Astrocyte of the spinal cord (primary cell): ENCODE measurements at regions not wholly inside any gene's neighbourhood (a gene's known extent, or its start where the extent isn't known, plus 50 kb on each side); places are given as distances from the start of the nearest gene placed in this dataset.
A peak's percentile ranks its signal among the peaks of the same experiment; 100 is the strongest.

Experiments
- DNase-seq: peaks from one replicate; pipeline ENCODE4 v3.0.0; 2011; ENCODE audit warnings: low read depth, low spot score
- H3K4me3 ChIP-seq: 2 replicates; pipeline ENCODE4 v1.5.1; 2011; ENCODE audit warnings: low read depth, mild to moderate bottlenecking, low read length, moderate library complexity
- in situ Hi-C: cut with HindIII; loops from 2 replicates; pipeline ENCODE4 v1.10.0; 2017; ENCODE audit warnings: low sequenced_read_pairs
- TF ChIP-seq, protein P1 (sequence below): IDR thresholded peaks from 2 replicates; pipeline ENCODE4 v1.5.1; 2012; ENCODE audit warnings: low read depth, mild to moderate bottlenecking, low read length, inconsistent platforms

DNA sequence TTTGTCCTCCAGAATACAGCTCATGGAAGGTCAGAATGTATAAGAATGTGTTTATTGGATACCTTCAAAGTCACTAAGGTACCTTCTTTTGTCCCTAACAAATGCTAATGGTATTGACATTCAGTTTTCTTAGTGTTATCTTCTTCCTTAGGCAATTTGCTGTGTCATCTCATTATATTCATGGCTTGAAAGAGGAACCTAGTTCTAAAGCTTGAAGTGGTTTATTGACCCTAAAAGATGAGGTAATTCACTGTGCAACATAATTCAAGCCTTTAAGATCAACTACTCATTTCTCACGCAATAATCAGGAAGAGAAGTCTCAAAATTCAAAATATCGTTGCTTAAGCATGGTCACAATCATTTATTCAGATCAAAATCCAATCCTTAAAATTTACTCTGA is 342.7 kb upstream of the RIOK2 start:
- in situ Hi-C loops = no loop called here
- no peak for DNase-seq
- no peak overlapping the region for H3K4me3 ChIP-seq
- TF ChIP-seq, protein P1, sequence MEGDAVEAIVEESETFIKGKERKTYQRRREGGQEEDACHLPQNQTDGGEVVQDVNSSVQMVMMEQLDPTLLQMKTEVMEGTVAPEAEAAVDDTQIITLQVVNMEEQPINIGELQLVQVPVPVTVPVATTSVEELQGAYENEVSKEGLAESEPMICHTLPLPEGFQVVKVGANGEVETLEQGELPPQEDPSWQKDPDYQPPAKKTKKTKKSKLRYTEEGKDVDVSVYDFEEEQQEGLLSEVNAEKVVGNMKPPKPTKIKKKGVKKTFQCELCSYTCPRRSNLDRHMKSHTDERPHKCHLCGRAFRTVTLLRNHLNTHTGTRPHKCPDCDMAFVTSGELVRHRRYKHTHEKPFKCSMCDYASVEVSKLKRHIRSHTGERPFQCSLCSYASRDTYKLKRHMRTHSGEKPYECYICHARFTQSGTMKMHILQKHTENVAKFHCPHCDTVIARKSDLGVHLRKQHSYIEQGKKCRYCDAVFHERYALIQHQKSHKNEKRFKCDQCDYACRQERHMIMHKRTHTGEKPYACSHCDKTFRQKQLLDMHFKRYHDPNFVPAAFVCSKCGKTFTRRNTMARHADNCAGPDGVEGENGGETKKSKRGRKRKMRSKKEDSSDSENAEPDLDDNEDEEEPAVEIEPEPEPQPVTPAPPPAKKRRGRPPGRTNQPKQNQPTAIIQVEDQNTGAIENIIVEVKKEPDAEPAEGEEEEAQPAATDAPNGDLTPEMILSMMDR = no peak

DNA sequence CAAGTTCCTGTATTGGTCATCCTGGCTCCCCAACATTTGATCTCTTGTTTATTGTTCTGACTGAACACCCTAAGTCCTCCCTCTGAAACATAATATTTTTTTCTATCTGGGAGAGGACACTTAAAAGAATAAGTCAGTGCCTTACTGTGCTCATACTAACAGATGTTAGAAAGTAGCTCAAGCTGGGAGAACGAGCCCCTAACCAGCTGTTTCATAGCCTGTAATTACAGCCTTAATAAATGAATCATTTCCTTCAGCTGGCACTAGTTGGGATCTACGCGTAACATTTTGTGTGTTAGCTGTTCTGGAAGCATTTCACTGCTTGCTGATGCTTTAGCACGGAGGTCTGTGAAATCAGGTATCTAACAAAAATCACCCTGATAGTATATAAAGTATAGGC is 345.9 kb upstream of the RIOK2 start:
- peak; percentile 63 for DNase-seq
- TF ChIP-seq, protein P1 = no peak
- in situ Hi-C loops = no loop called here
- H3K4me3 ChIP-seq = no peak overlapping the region

- TF ChIP-seq, protein P1 = no peak
- in situ Hi-C loops = no loop called here
- no peak overlapping the region for H3K4me3 ChIP-seq
- peak; percentile 10 for DNase-seq
Measured at GRCh38 chr5:97529354-97529985, 346.4 kb upstream of the RIOK2 start.

DNA sequence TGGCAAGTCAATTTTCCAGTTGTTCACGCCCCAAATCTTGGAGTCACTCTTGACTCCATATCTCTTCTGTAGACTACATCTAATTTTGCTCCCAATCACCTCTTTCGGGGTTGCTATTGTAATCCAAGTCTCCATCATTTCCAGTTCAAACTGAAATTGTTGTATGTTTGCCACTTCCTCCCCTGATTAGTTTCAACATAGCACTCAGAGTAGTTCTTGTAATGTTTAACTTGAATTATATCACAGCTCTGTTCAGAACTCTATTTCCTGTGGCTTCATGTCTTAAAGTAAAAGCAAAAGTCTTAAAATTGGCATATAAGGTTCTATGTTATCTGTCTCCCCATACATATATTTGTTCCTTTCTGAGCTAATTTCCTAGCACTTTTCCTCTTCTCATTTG is 348.5 kb upstream of the RIOK2 start:
- no peak for DNase-seq
- TF ChIP-seq, protein P1 = no peak
- in situ Hi-C loops = no loop called here
- H3K4me3 ChIP-seq = no peak overlapping the region

GRCh38 chr5:97534166-97534565 is 351.1 kb upstream of the RIOK2 start:
- in situ Hi-C loops = no loop called here
- TF ChIP-seq, protein P1 = peak; percentile 71
- DNase-seq = peak; percentile 87

DNA sequence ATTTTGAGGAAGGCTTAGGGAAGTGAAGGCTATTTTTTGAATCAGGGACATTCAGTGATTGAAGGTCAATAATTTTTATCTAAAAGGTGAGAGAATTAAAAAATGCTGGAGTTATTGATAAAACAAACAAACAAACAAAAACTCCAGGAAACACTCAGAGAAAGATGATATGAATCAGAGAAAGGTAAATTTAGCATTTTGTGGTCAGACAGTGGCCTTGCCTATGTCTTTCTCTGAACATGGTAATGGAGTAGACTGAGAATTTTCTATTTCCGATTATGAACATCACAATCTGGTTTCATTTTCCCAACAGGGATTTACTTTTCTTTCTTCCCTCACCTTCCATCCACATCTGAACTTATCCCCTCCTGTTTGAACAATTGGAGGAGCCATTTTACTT is 353.6 kb upstream of the RIOK2 start:
- in situ Hi-C loops = no loop called here
- TF ChIP-seq, protein P1 = no peak

More at GRCh38 chr5:97534166-97534565, 351.1 kb upstream of the RIOK2 start:
- no peak overlapping the region for H3K4me3 ChIP-seq

More for the DNA sequence above, 353.6 kb upstream of the RIOK2 start:
- no peak for DNase-seq
- H3K4me3 ChIP-seq = no peak overlapping the region
